NB4 (cell line): ENCODE measurements at regions not wholly inside any gene's neighbourhood (a gene's known extent, or its start where the extent isn't known, plus 50 kb on each side); places are given as distances from the start of the nearest gene placed in this dataset.

Experiments
- POLR2A ChIP-seq: IDR thresholded peaks from 2 replicates; pipeline ENCODE4 v1.6.1; 2011; ENCODE audit warnings: mild to moderate bottlenecking; ENCODE audit not compliant: insufficient read length; ENCODE audit errors: extremely low read depth
- TF ChIP-seq, protein P1 (sequence below): IDR thresholded peaks from one replicate; pipeline ENCODE4 v1.5.1; 2012; ENCODE audit warnings: low read depth, low read length
- TF ChIP-seq, protein P2 (sequence below): IDR thresholded peaks from 2 replicates; pipeline ENCODE4 v1.6.1; 2011; ENCODE audit warnings: low read depth, low read length

DNA sequence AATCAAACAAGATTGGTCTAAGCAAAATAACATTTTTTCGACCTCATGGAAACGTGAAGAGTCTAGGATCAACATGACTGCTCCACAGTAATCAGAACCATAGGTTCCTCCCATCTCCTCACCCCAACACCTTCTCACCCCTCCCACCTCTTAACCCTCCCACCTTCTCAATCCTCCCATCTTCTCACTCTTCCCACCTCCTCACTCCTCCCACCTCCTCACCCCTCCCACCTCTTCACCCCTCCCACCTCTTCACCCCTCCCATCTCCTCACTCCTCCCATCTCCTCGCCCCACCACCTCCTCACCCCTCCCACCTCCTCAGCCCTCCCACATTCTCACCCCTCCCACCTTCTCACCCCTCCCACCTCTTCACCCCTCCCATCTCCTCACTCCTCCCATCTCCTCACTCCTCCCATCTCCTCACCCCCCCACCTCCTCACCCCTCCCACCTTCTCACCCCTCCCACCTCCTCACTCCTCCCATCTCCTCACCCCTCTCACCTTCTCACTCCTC, 567.4 kb downstream of the C6orf118 start:
- TF ChIP-seq, protein P1, sequence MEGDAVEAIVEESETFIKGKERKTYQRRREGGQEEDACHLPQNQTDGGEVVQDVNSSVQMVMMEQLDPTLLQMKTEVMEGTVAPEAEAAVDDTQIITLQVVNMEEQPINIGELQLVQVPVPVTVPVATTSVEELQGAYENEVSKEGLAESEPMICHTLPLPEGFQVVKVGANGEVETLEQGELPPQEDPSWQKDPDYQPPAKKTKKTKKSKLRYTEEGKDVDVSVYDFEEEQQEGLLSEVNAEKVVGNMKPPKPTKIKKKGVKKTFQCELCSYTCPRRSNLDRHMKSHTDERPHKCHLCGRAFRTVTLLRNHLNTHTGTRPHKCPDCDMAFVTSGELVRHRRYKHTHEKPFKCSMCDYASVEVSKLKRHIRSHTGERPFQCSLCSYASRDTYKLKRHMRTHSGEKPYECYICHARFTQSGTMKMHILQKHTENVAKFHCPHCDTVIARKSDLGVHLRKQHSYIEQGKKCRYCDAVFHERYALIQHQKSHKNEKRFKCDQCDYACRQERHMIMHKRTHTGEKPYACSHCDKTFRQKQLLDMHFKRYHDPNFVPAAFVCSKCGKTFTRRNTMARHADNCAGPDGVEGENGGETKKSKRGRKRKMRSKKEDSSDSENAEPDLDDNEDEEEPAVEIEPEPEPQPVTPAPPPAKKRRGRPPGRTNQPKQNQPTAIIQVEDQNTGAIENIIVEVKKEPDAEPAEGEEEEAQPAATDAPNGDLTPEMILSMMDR = no peak
- no peak for TF ChIP-seq POLR2A
- TF ChIP-seq, protein P2, sequence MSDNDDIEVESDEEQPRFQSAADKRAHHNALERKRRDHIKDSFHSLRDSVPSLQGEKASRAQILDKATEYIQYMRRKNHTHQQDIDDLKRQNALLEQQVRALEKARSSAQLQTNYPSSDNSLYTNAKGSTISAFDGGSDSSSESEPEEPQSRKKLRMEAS = no peak
